ENCODE measurements at regions not wholly inside any gene's neighbourhood (a gene's known extent, or its start where the extent isn't known, plus 50 kb on each side); places are given as distances from the start of the nearest gene placed in this dataset.

- Mint-ChIP-seq H3K4me3 (no peak overlapping the region), H3K36me3 (no peaks in the 10 kb centered on the region), H3K27me3 (peaks cover 12 to 21% (median 17%) of the 10 kb centered on the region in 3 donors), H3K9me3 (peaks cover 0 to 6% (median 0%) of the 10 kb centered on the region in 7 donors), H3K4me1 (peaks cover 0 to 11% (median 0%) of the 10 kb centered on the region in 3 donors), H3K27ac (no peak overlapping the region)
- no peak for ATAC-seq (ENCODE audit: low read depth in 2 of 2)
- DNase-seq = no peak
Measured at GRCh38 chr13:106377341-106377740, 158.1 kb downstream of the EFNB2 start.

GRCh38 chr13:106376401-106377112 lies 158.9 kb downstream of the EFNB2 start:
- DNase-seq = no peak
- no peak overlapping the region for H3K4me3 Mint-ChIP-seq
- peaks cover 0 to 11% (median 2%) of the 10 kb centered on the region in 3 donors for H3K4me1 Mint-ChIP-seq
- peaks cover 0 to 6% (median 0%) of the 10 kb centered on the region in 7 donors for H3K9me3 Mint-ChIP-seq
- peak overlapping the region in 1 of 6 donors; percentile 52 for H3K27ac Mint-ChIP-seq
- no peaks in the 10 kb centered on the region for H3K36me3 Mint-ChIP-seq
- H3K27me3 Mint-ChIP-seq = peaks cover 12 to 21% (median 17%) of the 10 kb centered on the region in 3 donors
- ATAC-seq (ENCODE audit: low read depth in 2 of 2) = no peak

GRCh38 chr13:106375085-106375484 lies 160.4 kb downstream of the EFNB2 start:
- Mint-ChIP-seq H3K36me3 (no peaks in the 10 kb centered on the region), H3K9me3 (peaks cover 0 to 6% (median 0%) of the 10 kb centered on the region in 7 donors), H3K4me1 (peaks cover 0 to 11% (median 2%) of the 10 kb centered on the region in 3 donors), H3K27ac (no peak overlapping the region), H3K27me3 (peaks cover 18 to 29% (median 29%) of the 10 kb centered on the region in 3 donors), H3K4me3 (no peak overlapping the region)
- ATAC-seq (ENCODE audit: low read depth in 2 of 2) = no peak
- no peak for DNase-seq

- peaks cover 18 to 29% (median 29%) of the 10 kb centered on the region in 3 donors for H3K27me3 Mint-ChIP-seq
- no peak overlapping the region for H3K4me3 Mint-ChIP-seq
- H3K9me3 Mint-ChIP-seq = peaks cover 0 to 6% (median 0%) of the 10 kb centered on the region in 7 donors
- no peaks in the 10 kb centered on the region for H3K36me3 Mint-ChIP-seq
- ATAC-seq (ENCODE audit: low read depth in 2 of 2) (no peak), DNase-seq (no peak)
- H3K4me1 Mint-ChIP-seq = peaks cover 0 to 11% (median 2%) of the 10 kb centered on the region in 3 donors
- peak overlapping the region in 1 of 6 donors; percentile 26 for H3K27ac Mint-ChIP-seq
Measured at GRCh38 chr13:106374631-106375030, 160.8 kb downstream of the EFNB2 start.

- H3K27ac Mint-ChIP-seq = peak overlapping the region in 1 of 6 donors; percentile 26
- H3K4me1 Mint-ChIP-seq = peaks cover 0 to 11% (median 2%) of the 10 kb centered on the region in 3 donors
- H3K4me3 Mint-ChIP-seq = no peak overlapping the region
- DNase-seq (no peak), ATAC-seq (ENCODE audit: low read depth in 2 of 2) (peak; percentile 20 to 48)
- H3K9me3 Mint-ChIP-seq = peaks cover 0 to 6% (median 0%) of the 10 kb centered on the region in 7 donors
- no peaks in the 10 kb centered on the region for H3K36me3 Mint-ChIP-seq
- H3K27me3 Mint-ChIP-seq = peaks cover 18 to 29% (median 28%) of the 10 kb centered on the region in 3 donors
Measured at GRCh38 chr13:106373989-106374572, 161.4 kb downstream of the EFNB2 start.

GRCh38 chr13:106373304-106373988 lies 162.0 kb downstream of the EFNB2 start:
- peaks cover 0 to 11% (median 2%) of the 10 kb centered on the region in 3 donors for H3K4me1 Mint-ChIP-seq
- H3K9me3 Mint-ChIP-seq = peaks cover 0 to 4% (median 0%) of the 10 kb centered on the region in 7 donors
- H3K36me3 Mint-ChIP-seq = no peaks in the 10 kb centered on the region
- ATAC-seq (ENCODE audit: low read depth in 2 of 2) = peak; percentile 46 to 76
- H3K4me3 Mint-ChIP-seq = no peak overlapping the region
- DNase-seq = no peak
- H3K27me3 Mint-ChIP-seq = peaks cover 18 to 25% (median 21%) of the 10 kb centered on the region in 3 donors
- H3K27ac Mint-ChIP-seq = no peak overlapping the region

GRCh38 chr13:106372199-106373155 lies 163.0 kb downstream of the EFNB2 start:
- Mint-ChIP-seq H3K4me1 (peaks cover 0 to 11% (median 2%) of the 10 kb centered on the region in 3 donors), H3K36me3 (no peaks in the 10 kb centered on the region), H3K4me3 (no peak overlapping the region), H3K27me3 (peaks cover 18 to 23% (median 20%) of the 10 kb centered on the region in 3 donors), H3K27ac (no peak overlapping the region), H3K9me3 (peaks cover 0 to 4% (median 0%) of the 10 kb centered on the region in 7 donors)
- ATAC-seq (ENCODE audit: low read depth in 2 of 2) (no peak), DNase-seq (no peak)

- no peak for DNase-seq
- H3K27me3 Mint-ChIP-seq = peaks cover 11 to 17% (median 17%) of the 10 kb centered on the region in 3 donors
- H3K4me3 Mint-ChIP-seq = no peak overlapping the region
- no peak overlapping the region for H3K27ac Mint-ChIP-seq
- no peak for ATAC-seq (ENCODE audit: low read depth in 2 of 2)
- H3K36me3 Mint-ChIP-seq = no peaks in the 10 kb centered on the region
- H3K9me3 Mint-ChIP-seq = peaks cover 0 to 3% (median 0%) of the 10 kb centered on the region in 7 donors
- H3K4me1 Mint-ChIP-seq = peaks cover 0 to 11% (median 2%) of the 10 kb centered on the region in 3 donors
Measured at GRCh38 chr13:106371024-106371423, 164.4 kb downstream of the EFNB2 start.

- no peaks in the 10 kb centered on the region for H3K36me3 Mint-ChIP-seq
- no peak overlapping the region for H3K27ac Mint-ChIP-seq
- H3K9me3 Mint-ChIP-seq = peaks cover 0 to 8% (median 3%) of the 10 kb centered on the region in 7 donors
- H3K4me1 Mint-ChIP-seq = peaks cover 0 to 11% (median 2%) of the 10 kb centered on the region in 3 donors
- ATAC-seq (ENCODE audit: low read depth in 2 of 2) (no peak), DNase-seq (no peak)
- no peak overlapping the region for H3K4me3 Mint-ChIP-seq
- peaks cover 11 to 13% (median 12%) of the 10 kb centered on the region in 3 donors for H3K27me3 Mint-ChIP-seq
Measured at GRCh38 chr13:106369858-106370257, 165.6 kb downstream of the EFNB2 start.

GRCh38 chr13:106369091-106369490 lies 166.4 kb downstream of the EFNB2 start:
- DNase-seq (no peak), ATAC-seq (ENCODE audit: low read depth in 2 of 2) (no peak)
- Mint-ChIP-seq H3K4me3 (no peak overlapping the region), H3K4me1 (peaks cover 0 to 11% (median 2%) of the 10 kb centered on the region in 3 donors), H3K36me3 (no peaks in the 10 kb centered on the region), H3K27me3 (peaks cover 7 to 12% (median 9%) of the 10 kb centered on the region in 3 donors), H3K27ac (no peak overlapping the region), H3K9me3 (peaks cover 0 to 15% (median 6%) of the 10 kb centered on the region in 7 donors)

GRCh38 chr13:106367361-106367971 lies 168.0 kb downstream of the EFNB2 start:
- no peaks in the 10 kb centered on the region for H3K36me3 Mint-ChIP-seq
- no peak overlapping the region for H3K27ac Mint-ChIP-seq
- H3K4me3 Mint-ChIP-seq = no peak overlapping the region
- peaks cover 0 to 2% (median 0%) of the 10 kb centered on the region in 3 donors for H3K4me1 Mint-ChIP-seq
- ATAC-seq (ENCODE audit: low read depth in 2 of 2) = no peak
- H3K27me3 Mint-ChIP-seq = peaks cover 6 to 12% (median 9%) of the 10 kb centered on the region in 3 donors
- DNase-seq = no peak
- H3K9me3 Mint-ChIP-seq = peaks cover 0 to 17% (median 6%) of the 10 kb centered on the region in 7 donors

GRCh38 chr13:106362707-106363106 lies 172.8 kb downstream of the EFNB2 start:
- Mint-ChIP-seq H3K9me3 (peaks cover 3 to 25% (median 6%) of the 10 kb centered on the region in 7 donors), H3K4me1 (no peaks in the 10 kb centered on the region), H3K27me3 (peaks cover 0 to 3% (median 0%) of the 10 kb centered on the region in 3 donors), H3K27ac (no peak overlapping the region), H3K4me3 (no peak overlapping the region), H3K36me3 (no peaks in the 10 kb centered on the region)
- ATAC-seq (ENCODE audit: low read depth in 2 of 2) = no peak
- no peak for DNase-seq

Data from naive B cell (primary cell).